ENCODE measurements at regions not wholly inside any gene's neighbourhood (a gene's known extent, or its start where the extent isn't known, plus 50 kb on each side); places are given as distances from the start of the nearest gene placed in this dataset.

DNA sequence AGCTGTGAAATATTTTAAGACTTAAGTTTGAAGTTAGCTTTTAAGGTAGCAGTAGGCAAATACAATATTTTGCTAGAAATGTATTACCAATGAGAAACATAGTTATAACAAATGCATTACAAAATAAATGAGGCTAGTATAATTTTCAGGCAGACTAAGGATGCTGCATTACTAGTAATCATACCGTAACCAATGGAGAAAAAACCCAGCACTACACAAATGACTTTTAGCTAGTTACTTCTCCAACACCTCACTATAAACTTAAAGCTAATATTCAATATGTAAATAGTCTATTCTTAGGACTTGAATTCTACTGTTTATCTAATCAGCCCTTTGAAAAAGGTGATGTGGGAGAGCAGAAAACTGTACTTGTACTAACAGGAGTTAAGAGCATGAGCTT lies 285.3 kb upstream of the KLF14 start (continued):
- TF ChIP-seq, protein P1, sequence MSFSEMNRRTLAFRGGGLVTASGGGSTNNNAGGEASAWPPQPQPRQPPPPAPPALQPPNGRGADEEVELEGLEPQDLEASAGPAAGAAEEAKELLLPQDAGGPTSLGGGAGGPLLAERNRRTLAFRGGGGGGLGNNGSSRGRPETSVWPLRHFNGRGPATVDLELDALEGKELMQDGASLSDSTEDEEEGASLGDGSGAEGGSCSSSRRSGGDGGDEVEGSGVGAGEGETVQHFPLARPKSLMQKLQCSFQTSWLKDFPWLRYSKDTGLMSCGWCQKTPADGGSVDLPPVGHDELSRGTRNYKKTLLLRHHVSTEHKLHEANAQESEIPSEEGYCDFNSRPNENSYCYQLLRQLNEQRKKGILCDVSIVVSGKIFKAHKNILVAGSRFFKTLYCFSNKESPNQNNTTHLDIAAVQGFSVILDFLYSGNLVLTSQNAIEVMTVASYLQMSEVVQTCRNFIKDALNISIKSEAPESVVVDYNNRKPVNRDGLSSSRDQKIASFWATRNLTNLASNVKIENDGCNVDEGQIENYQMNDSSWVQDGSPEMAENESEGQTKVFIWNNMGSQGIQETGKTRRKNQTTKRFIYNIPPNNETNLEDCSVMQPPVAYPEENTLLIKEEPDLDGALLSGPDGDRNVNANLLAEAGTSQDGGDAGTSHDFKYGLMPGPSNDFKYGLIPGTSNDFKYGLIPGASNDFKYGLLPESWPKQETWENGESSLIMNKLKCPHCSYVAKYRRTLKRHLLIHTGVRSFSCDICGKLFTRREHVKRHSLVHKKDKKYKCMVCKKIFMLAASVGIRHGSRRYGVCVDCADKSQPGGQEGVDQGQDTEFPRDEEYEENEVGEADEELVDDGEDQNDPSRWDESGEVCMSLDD (tag by site-specific recombination; IDR thresholded peaks at IDR 0.05) = no peak
- TF ChIP-seq, protein P2, sequence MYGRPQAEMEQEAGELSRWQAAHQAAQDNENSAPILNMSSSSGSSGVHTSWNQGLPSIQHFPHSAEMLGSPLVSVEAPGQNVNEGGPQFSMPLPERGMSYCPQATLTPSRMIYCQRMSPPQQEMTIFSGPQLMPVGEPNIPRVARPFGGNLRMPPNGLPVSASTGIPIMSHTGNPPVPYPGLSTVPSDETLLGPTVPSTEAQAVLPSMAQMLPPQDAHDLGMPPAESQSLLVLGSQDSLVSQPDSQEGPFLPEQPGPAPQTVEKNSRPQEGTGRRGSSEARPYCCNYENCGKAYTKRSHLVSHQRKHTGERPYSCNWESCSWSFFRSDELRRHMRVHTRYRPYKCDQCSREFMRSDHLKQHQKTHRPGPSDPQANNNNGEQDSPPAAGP (tag by site-specific recombination; IDR thresholded peaks at IDR 0.05) = no peak
- TF ChIP-seq YY2 (tag by site-specific recombination; IDR thresholded peaks at IDR 0.05) (no peak), ZNF670 (tag by site-specific recombination; IDR thresholded peaks at IDR 0.05; ENCODE audit: low read depth) (no peak)
- TF ChIP-seq, protein P3, sequence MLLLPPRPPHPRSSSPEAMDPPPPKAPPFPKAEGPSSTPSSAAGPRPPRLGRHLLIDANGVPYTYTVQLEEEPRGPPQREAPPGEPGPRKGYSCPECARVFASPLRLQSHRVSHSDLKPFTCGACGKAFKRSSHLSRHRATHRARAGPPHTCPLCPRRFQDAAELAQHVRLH (tag by site-specific recombination; IDR thresholded peaks at IDR 0.05) = no peak
- TF ChIP-seq, protein P4, sequence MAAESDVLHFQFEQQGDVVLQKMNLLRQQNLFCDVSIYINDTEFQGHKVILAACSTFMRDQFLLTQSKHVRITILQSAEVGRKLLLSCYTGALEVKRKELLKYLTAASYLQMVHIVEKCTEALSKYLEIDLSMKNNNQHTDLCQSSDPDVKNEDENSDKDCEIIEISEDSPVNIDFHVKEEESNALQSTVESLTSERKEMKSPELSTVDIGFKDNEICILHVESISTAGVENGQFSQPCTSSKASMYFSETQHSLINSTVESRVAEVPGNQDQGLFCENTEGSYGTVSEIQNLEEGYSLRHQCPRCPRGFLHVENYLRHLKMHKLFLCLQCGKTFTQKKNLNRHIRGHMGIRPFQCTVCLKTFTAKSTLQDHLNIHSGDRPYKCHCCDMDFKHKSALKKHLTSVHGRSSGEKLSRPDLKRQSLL (tag by site-specific recombination; IDR thresholded peaks at IDR 0.05) = no peak

DNA sequence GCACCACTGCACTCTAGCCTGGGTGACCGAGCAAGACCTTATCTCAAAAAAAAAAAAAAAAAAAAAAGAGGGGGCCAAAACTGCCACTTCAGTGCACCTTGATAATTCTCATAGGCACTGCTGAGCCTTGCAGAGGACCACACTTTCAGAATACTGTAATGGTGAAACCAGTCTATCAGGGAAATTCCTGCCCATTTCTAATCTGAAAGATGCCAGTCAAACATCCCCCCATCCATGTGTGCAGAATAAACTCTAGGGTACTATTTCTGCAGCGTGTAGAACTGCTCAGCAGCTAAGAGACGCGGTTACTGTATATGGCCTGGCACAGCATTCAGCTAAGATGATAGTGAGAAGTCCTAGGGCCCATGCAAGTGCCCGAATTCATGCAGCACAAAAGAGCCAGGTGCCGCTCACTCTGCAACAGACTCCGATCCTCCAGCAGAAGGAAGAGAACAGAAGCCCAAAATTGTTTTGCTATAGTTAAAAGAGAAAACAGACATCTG lies 286.8 kb upstream of the KLF14 start:
- H3K27ac ChIP-seq (ENCODE audit: extremely low read depth, low read depth, low read length) = no peak overlapping the region
- H3K4me3 ChIP-seq (ENCODE audit: low read depth, low read length) = no peak overlapping the region
- H3K9me3 ChIP-seq (ENCODE audit: control insufficient read depth, insufficient read depth, low read depth, low read length) = no peaks in the 10 kb centered on the region
- CTCF ChIA-PET = interaction anchor here (0.6 to 2.0 kb wide), 2 partner anchors 18 to 124 kb away, joined by 3 to 7 read pairs; no protein-coding TSS in a partner anchor
- H3K4me1 ChIP-seq (ENCODE audit: control insufficient read depth, insufficient read depth, low read length) = no peaks in the 10 kb centered on the region
- POLR2A ChIA-PET = no interaction called here
- no peaks in the 10 kb centered on the region for H3K36me3 ChIP-seq (ENCODE audit: control insufficient read depth in 2 of 2, insufficient read depth in 1 of 2, low read length in 2 of 2)
- TF ChIP-seq ZXDB (tag by site-specific recombination; IDR thresholded peaks at IDR 0.05) = no peak
- TF ChIP-seq ZNF510 (tag by site-specific recombination; IDR thresholded peaks at IDR 0.05; ENCODE audit: insufficient replicate concordance) = no peak
- no peak for TF ChIP-seq ZNF837 (tag by site-specific recombination; IDR thresholded peaks at IDR 0.05)
- TF ChIP-seq SCRT2 (tag by site-specific recombination; IDR thresholded peaks at IDR 0.05) = no peak
- TF ChIP-seq ZNF707 (tag by site-specific recombination; IDR thresholded peaks at IDR 0.05) = no peak
- TF ChIP-seq OSR2 (tag by site-specific recombination; IDR thresholded peaks at IDR 0.05) = no peak

DNA sequence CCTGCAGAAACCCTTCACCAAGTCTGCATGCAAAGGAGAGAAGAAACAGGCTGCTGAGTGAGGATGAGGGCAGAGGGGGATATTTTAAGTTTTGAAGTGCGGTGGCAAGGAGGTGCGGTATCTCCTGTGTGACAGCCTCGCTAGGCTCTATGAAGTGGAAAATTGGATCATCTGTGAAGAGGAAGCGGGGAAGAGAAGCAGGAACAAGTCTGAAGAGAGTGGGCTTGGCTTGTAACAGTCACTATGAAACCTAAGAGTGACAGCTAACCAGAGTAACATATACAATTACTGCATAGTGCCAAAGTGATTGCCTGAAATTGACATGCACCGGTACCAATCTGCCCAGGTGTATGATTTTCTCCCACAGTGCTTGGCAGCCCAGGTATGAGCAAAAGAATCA lies 287.5 kb upstream of the KLF14 start:
- no peak overlapping the region for H3K4me3 ChIP-seq (ENCODE audit: low read depth, low read length)
- no peaks in the 10 kb centered on the region for H3K36me3 ChIP-seq (ENCODE audit: control insufficient read depth in 2 of 2, insufficient read depth in 1 of 2, low read length in 2 of 2)
- no peak overlapping the region for H3K27ac ChIP-seq (ENCODE audit: extremely low read depth, low read depth, low read length)
- POLR2A ChIA-PET = no interaction called here
- no peaks in the 10 kb centered on the region for H3K4me1 ChIP-seq (ENCODE audit: control insufficient read depth, insufficient read depth, low read length)
- no peak for TF ChIP-seq ZEB2 (tag by site-specific recombination; IDR thresholded peaks at IDR 0.05)
- TF ChIP-seq ZNF114 (tag by site-specific recombination; IDR thresholded peaks at IDR 0.05) = no peak
- no peak for TF ChIP-seq ZNF157 (tag by site-specific recombination; IDR thresholded peaks at IDR 0.05)
- TF ChIP-seq ZNF561 (tag by site-specific recombination; IDR thresholded peaks at IDR 0.05; ENCODE audit: borderline replicate concordance) = no peak
- TF ChIP-seq, protein P5, sequence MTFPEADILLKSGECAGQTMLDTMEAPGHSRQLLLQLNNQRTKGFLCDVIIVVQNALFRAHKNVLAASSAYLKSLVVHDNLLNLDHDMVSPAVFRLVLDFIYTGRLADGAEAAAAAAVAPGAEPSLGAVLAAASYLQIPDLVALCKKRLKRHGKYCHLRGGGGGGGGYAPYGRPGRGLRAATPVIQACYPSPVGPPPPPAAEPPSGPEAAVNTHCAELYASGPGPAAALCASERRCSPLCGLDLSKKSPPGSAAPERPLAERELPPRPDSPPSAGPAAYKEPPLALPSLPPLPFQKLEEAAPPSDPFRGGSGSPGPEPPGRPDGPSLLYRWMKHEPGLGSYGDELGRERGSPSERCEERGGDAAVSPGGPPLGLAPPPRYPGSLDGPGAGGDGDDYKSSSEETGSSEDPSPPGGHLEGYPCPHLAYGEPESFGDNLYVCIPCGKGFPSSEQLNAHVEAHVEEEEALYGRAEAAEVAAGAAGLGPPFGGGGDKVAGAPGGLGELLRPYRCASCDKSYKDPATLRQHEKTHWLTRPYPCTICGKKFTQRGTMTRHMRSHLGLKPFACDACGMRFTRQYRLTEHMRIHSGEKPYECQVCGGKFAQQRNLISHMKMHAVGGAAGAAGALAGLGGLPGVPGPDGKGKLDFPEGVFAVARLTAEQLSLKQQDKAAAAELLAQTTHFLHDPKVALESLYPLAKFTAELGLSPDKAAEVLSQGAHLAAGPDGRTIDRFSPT (tag by site-specific recombination; IDR thresholded peaks at IDR 0.05) = no peak
- TF ChIP-seq ZNF121 (tag by site-specific recombination; IDR thresholded peaks at IDR 0.05) = no peak
- TF ChIP-seq OVOL3 (tag by site-specific recombination; IDR thresholded peaks at IDR 0.05) = no peak
- TF ChIP-seq, protein P6, sequence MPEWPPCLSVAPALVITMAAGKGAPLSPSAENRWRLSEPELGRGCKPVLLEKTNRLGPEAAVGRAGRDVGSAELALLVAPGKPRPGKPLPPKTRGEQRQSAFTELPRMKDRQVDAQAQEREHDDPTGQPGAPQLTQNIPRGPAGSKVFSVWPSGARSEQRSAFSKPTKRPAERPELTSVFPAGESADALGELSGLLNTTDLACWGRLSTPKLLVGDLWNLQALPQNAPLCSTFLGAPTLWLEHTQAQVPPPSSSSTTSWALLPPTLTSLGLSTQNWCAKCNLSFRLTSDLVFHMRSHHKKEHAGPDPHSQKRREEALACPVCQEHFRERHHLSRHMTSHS (tag by site-specific recombination; IDR thresholded peaks at IDR 0.05) = no peak
- no peak for TF ChIP-seq ZBTB7A (tag by site-specific recombination; IDR thresholded peaks at IDR 0.05; ENCODE audit: low read depth)
- CTCF ChIA-PET = interaction anchor here (0.6 to 1.1 kb wide), 2 partner anchors 18 to 19 kb away, joined by 4 read pairs; no protein-coding TSS in a partner anchor
- no peaks in the 10 kb centered on the region for H3K9me3 ChIP-seq (ENCODE audit: control insufficient read depth, insufficient read depth, low read depth, low read length)

Data from HEK293 (cell line).